Breast epithelium (tissue), 3 donors: ENCODE measurements at regions not wholly inside any gene's neighbourhood (a gene's known extent, or its start where the extent isn't known, plus 50 kb on each side); places are given as distances from the start of the nearest gene placed in this dataset.
"Not testable (repeated sequence)": the region's sequence is repeated elsewhere in the genome, so short reads cannot be mapped to it uniquely, and the experiment has no call there.

Experiments
- POLR2A ChIP-seq: fragments of 450-650 bp; IDR thresholded peaks from one replicate; pipeline ENCODE4 v1.6.1; 2016; ENCODE audit warnings: antibody characterized with exemption, mild to moderate bottlenecking, moderate library complexity
- TF ChIP-seq, protein P1 (sequence below), 3 donors: fragments of 450-650 bp; IDR thresholded peaks; one replicate each; pipeline ENCODE4 v1.5.1; 2016 to 2017; ENCODE audit warnings: antibody characterized with exemption in 3 of 3, mild to moderate bottlenecking in 3 of 3, moderate library complexity in 3 of 3

DNA sequence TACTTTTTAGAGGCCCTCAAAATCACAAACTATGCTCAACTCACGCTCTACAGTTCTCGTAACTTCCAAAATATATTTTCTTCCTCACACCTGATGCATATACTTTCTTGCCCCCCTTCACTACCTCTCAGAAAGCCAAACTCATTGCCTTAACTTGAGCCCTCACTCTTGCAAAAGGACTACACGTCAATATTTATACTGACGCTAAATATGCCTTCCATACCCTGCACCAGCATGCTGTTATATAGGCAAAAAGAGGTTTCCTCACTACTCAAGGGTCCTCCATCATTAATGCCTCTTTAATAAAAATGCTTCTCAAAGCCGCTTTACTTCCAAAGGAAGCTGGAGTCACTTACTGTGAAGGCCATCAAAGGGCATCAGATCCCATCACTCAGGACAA is 92.9 kb upstream of the ATF7IP2 start:
- not testable (repeated sequence) for TF ChIP-seq POLR2A
- TF ChIP-seq, protein P1, sequence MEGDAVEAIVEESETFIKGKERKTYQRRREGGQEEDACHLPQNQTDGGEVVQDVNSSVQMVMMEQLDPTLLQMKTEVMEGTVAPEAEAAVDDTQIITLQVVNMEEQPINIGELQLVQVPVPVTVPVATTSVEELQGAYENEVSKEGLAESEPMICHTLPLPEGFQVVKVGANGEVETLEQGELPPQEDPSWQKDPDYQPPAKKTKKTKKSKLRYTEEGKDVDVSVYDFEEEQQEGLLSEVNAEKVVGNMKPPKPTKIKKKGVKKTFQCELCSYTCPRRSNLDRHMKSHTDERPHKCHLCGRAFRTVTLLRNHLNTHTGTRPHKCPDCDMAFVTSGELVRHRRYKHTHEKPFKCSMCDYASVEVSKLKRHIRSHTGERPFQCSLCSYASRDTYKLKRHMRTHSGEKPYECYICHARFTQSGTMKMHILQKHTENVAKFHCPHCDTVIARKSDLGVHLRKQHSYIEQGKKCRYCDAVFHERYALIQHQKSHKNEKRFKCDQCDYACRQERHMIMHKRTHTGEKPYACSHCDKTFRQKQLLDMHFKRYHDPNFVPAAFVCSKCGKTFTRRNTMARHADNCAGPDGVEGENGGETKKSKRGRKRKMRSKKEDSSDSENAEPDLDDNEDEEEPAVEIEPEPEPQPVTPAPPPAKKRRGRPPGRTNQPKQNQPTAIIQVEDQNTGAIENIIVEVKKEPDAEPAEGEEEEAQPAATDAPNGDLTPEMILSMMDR (IDR thresholded peaks at IDR 0.05) = not testable (repeated sequence)
